GM12892 (cell line): ENCODE measurements at regions not wholly inside any gene's neighbourhood (a gene's known extent, or its start where the extent isn't known, plus 50 kb on each side); places are given as distances from the start of the nearest gene placed in this dataset.
A peak's percentile ranks its signal among the peaks of the same experiment; 100 is the strongest.

Experiments used
- DNase-seq: peaks from one replicate; pipeline ENCODE4 v3.0.0; 2011; ENCODE audit not compliant: insufficient read length
- FAIRE-seq: peaks from 2 replicates; lab custom pipeline; 2011; peaks lifted over from hg19 to GRCh38; lab: Jason Lieb, UNC
- POLR2A ChIP-seq: IDR thresholded peaks from 2 replicates; pipeline ENCODE4 v1.6.1; 2011; ENCODE audit warnings: low read depth, low read length, control low read depth
- POLR2AphosphoS5 ChIP-seq: IDR thresholded peaks from 2 replicates; pipeline ENCODE4 v1.6.1; 2011; ENCODE audit warnings: low read depth, low read length, control low read depth
- TAF1 ChIP-seq: IDR thresholded peaks from 2 replicates; pipeline ENCODE4 v1.6.1; 2011; ENCODE audit warnings: low read depth, mild to moderate bottlenecking, control low read depth, low read length, borderline replicate concordance

GRCh38 chr12:94792693-94793092 is 142.3 kb upstream of the TMCC3 start:
- FAIRE-seq (no peak), DNase-seq (no peak)
- no peak for TF ChIP-seq TAF1
- no peak for TF ChIP-seq POLR2AphosphoS5
- no peak for TF ChIP-seq POLR2A

GRCh38 chr12:94791933-94792332 is 141.6 kb upstream of the TMCC3 start:
- no peak for DNase-seq
- FAIRE-seq: peak; percentile 73
- TF ChIP-seq TAF1 (no peak), POLR2A (no peak), POLR2AphosphoS5 (no peak)

GRCh38 chr12:94790825-94791224 is 140.5 kb upstream of the TMCC3 start:
- TF ChIP-seq POLR2A: no peak
- TF ChIP-seq POLR2AphosphoS5: no peak
- TF ChIP-seq TAF1: no peak
- FAIRE-seq: no peak
- DNase-seq: no peak

- FAIRE-seq: no peak
- DNase-seq: no peak
These were observed 140.0 kb upstream of the TMCC3 start for GRCh38 chr12:94790370-94790769.

GRCh38 chr12:94789510-94790225 is 139.3 kb upstream of the TMCC3 start:
- FAIRE-seq: no peak
- TF ChIP-seq POLR2AphosphoS5 (no peak), TAF1 (no peak), POLR2A (no peak)
- DNase-seq: no peak

More at GRCh38 chr12:94790370-94790769, 140.0 kb upstream of the TMCC3 start:
- TF ChIP-seq POLR2A (no peak), TAF1 (no peak), POLR2AphosphoS5 (no peak)

GRCh38 chr12:94788298-94788697 is 137.9 kb upstream of the TMCC3 start:
- no peak for DNase-seq
- no peak for TF ChIP-seq POLR2AphosphoS5
- no peak for TF ChIP-seq POLR2A
- no peak for TF ChIP-seq TAF1
- FAIRE-seq: peak; percentile 53

GRCh38 chr12:94786906-94787305 is 136.5 kb upstream of the TMCC3 start:
- FAIRE-seq (no peak), DNase-seq (no peak)
- no peak for TF ChIP-seq POLR2AphosphoS5

- DNase-seq (no peak), FAIRE-seq (peak; percentile 30)
- TF ChIP-seq POLR2A: no peak
- TF ChIP-seq POLR2AphosphoS5: no peak
- no peak for TF ChIP-seq TAF1
These were observed 133.5 kb upstream of the TMCC3 start for GRCh38 chr12:94783862-94784261.

- FAIRE-seq: no peak
- no peak for DNase-seq
- TF ChIP-seq TAF1: no peak
- no peak for TF ChIP-seq POLR2A
- no peak for TF ChIP-seq POLR2AphosphoS5
These were observed 133.0 kb upstream of the TMCC3 start for GRCh38 chr12:94783343-94783742.

- peak; percentile 44 for FAIRE-seq
- no peak for DNase-seq
- no peak for TF ChIP-seq POLR2A
- no peak for TF ChIP-seq POLR2AphosphoS5
- TF ChIP-seq TAF1: no peak
These were observed 131.5 kb upstream of the TMCC3 start for GRCh38 chr12:94781835-94782234.

GRCh38 chr12:94779485-94779884 is 129.1 kb upstream of the TMCC3 start:
- no peak for TF ChIP-seq POLR2AphosphoS5
- TF ChIP-seq TAF1: no peak
- TF ChIP-seq POLR2A: no peak
- DNase-seq (no peak), FAIRE-seq (no peak)

GRCh38 chr12:94777936-94778335 is 127.6 kb upstream of the TMCC3 start:
- TF ChIP-seq TAF1 (no peak), POLR2A (0 out of 2 replicates have a peak, but pooled peaks have one; percentile 2)
- no peak for DNase-seq
- FAIRE-seq: no peak
